HepG2 (cell line): ENCODE measurements at regions not wholly inside any gene's neighbourhood (a gene's known extent, or its start where the extent isn't known, plus 50 kb on each side); places are given as distances from the start of the nearest gene placed in this dataset.

Experiments used
- ATAC-seq: fragments of 200-7000 bp; cut with Tn5 transposase; 3 replicates; pipeline ENCODE4 v1.9.1; 2020; ENCODE audit warnings: mild to moderate bottlenecking, moderate library complexity
- BruUV-seq: library from RNA; stranded (reverse); fragments of 400-500 nt; replicated peaks from 2 replicates; lab custom pipeline; 2021; lab: Mats Ljungman, UMichigan
- CTCF ChIA-PET: fragments of 300-600 bp; formaldehyde crosslinking; extraction: SDS; loops from one replicate; lab custom pipeline; 2021; ENCODE audit warnings: low total read pairs, inconsistent platforms, low intra/inter-chr PET ratio; lab: Yijun Ruan, JAX
- POLR2A ChIA-PET: fragments of 350-600 bp; sonication (Branson Sonifier 250); formaldehyde crosslinking; loops from one replicate; lab custom pipeline; 2020; ENCODE audit warnings: antibody characterized with exemption, inconsistent platforms; lab: Yijun Ruan, JAX
- DNase-seq: peaks from one replicate; pipeline ENCODE4 v3.0.0-alpha.2; 2015; ENCODE audit warnings: low spot score
- FAIRE-seq: peaks from 3 replicates; lab custom pipeline; 2011; peaks lifted over from hg19 to GRCh38; lab: Jason Lieb, UNC
- H2AFZ ChIP-seq: one replicate; pipeline ENCODE4 v1.6.1; 2011; ENCODE audit warnings: low read length, inconsistent platforms
- H3K27ac ChIP-seq: fragments of 300-600 bp; 3 replicates; pipeline ENCODE4 v1.8.0; 2011; ENCODE audit warnings: mixed run types, mild to moderate bottlenecking, mixed read lengths, low read length, inconsistent platforms; ENCODE audit not compliant: insufficient read depth; ENCODE audit errors: extremely low read length
- H3K27me3 ChIP-seq, 2 experiments: fragments of 200-600 bp in 1 of 2; 2 replicates in 1 of 2; 3 replicates in 1 of 2; pipeline versions ENCODE4 v1.6.0 to v1.8.0; 2011; ENCODE audit warnings: low read length in 2 of 2, mild to moderate bottlenecking in 2 of 2, moderate library complexity in 2 of 2, inconsistent platforms in 1 of 2; ENCODE audit not compliant: insufficient read depth in 2 of 2, control insufficient read depth in 1 of 2
- H3K36me3 ChIP-seq, 2 experiments: fragments of 200-600 bp in 1 of 2; replicated peaks in 1 of 2; 2 replicates in 1 of 2; 3 replicates in 1 of 2; pipeline versions ENCODE4 v1.5.1 to v1.8.0; 2011; ENCODE audit warnings: low read length in 2 of 2, inconsistent platforms in 1 of 2; ENCODE audit not compliant: insufficient read depth in 2 of 2, control insufficient read depth in 1 of 2
- H3K4me1 ChIP-seq: 2 replicates; pipeline ENCODE4 v1.5.1; 2012; ENCODE audit warnings: low read length, inconsistent platforms; ENCODE audit not compliant: insufficient read depth
- H3K4me2 ChIP-seq: 2 replicates; pipeline ENCODE4 v1.6.0; 2011; ENCODE audit warnings: low read depth, low read length, inconsistent platforms
- H3K4me3 ChIP-seq, 3 experiments: fragments of 200-600 bp in 1 of 3; sonication (generic), shearing (Covaris generic) in 1 of 3; replicated peaks in 1 of 3; 2 replicates each; pipeline ENCODE4 v1.5.1; 2011 to 2016; ENCODE audit warnings: low read length in 3 of 3, inconsistent platforms in 2 of 3, low read depth in 2 of 3, mild to moderate bottlenecking in 2 of 3, control low read depth in 1 of 3, mixed read lengths in 1 of 3; ENCODE audit not compliant: insufficient read depth in 1 of 3
- H3K79me2 ChIP-seq: one replicate; pipeline ENCODE4 v1.6.1; 2011; ENCODE audit warnings: low read length, inconsistent platforms; ENCODE audit not compliant: insufficient read depth
- H3K9ac ChIP-seq: 2 replicates; pipeline ENCODE4 v1.6.0; 2011; ENCODE audit warnings: mild to moderate bottlenecking, low read depth, low read length, inconsistent platforms; ENCODE audit not compliant: insufficient read depth
- H3K9me3 ChIP-seq: 2 replicates; pipeline ENCODE4 v1.5.1; 2012; ENCODE audit warnings: mild to moderate bottlenecking, low read length
- H4K20me1 ChIP-seq: 2 replicates; pipeline ENCODE4 v1.6.0; 2011; ENCODE audit warnings: inconsistent platforms, mild to moderate bottlenecking, low read length, moderate library complexity; ENCODE audit not compliant: insufficient read depth
- FUBP1 ChIP-seq: sonication (generic); formaldehyde crosslinking; IDR thresholded peaks from 2 replicates; pipeline ENCODE4 v1.5.1; 2020; ENCODE audit warnings: missing genetic modification reagents, mild to moderate bottlenecking, borderline replicate concordance
- HCFC1 ChIP-seq: fragments of 150-350 bp; IDR thresholded peaks from 2 replicates; pipeline ENCODE4 v1.6.1; 2014; ENCODE audit warnings: low read depth, low read length
- MAFF ChIP-seq: IDR thresholded peaks from 2 replicates; pipeline ENCODE4 v1.6.1; 2011; ENCODE audit warnings: low read depth, low read length, improper control_type of control experiment
- MAFK ChIP-seq, 2 experiments: IDR thresholded peaks in 1 of 2; conservative IDR thresholded peaks in 1 of 2; 2 replicates each; pipeline ENCODE4 v1.6.1; 2011; ENCODE audit warnings: improper control_type of control experiment in 2 of 2, low read length in 2 of 2
- PLSCR1 ChIP-seq: sonication (generic); formaldehyde crosslinking; IDR thresholded peaks from 2 replicates; pipeline ENCODE4 v1.5.0; 2020; ENCODE audit warnings: missing genetic modification reagents, mild to moderate bottlenecking, borderline replicate concordance
- PRDM4 ChIP-seq: sonication (generic); formaldehyde crosslinking; IDR thresholded peaks from 2 replicates; pipeline ENCODE4 v1.9.0; 2021; ENCODE audit warnings: missing genetic modification reagents, borderline replicate concordance
- SMAD3 ChIP-seq: sonication (generic); formaldehyde crosslinking; IDR thresholded peaks from 2 replicates; pipeline ENCODE4 v1.4.0; 2020; ENCODE audit warnings: missing genetic modification reagents
- TAF15 ChIP-seq: fragments of 200-400 bp; formaldehyde crosslinking; IDR thresholded peaks from one replicate; pipeline ENCODE4 v1.6.1; 2018; ENCODE audit warnings: mild to moderate bottlenecking, low read depth, low read length; ENCODE audit not compliant: poor library complexity, severe bottlenecking
- ZBTB14 ChIP-seq: sonication (generic); formaldehyde crosslinking; IDR thresholded peaks from 2 replicates; pipeline ENCODE4 v1.4.0; 2020; ENCODE audit warnings: missing genetic modification reagents
- ZKSCAN1 ChIP-seq: fragments of 150-350 bp; IDR thresholded peaks from 2 replicates; pipeline ENCODE4 v1.6.1; 2014; ENCODE audit warnings: low read length
- ZNF251 ChIP-seq: sonication (generic); formaldehyde crosslinking; IDR thresholded peaks from 2 replicates; pipeline ENCODE4 v1.9.0; 2021; ENCODE audit warnings: mild to moderate bottlenecking, missing genetic modification reagents
- ZNF33B ChIP-seq: sonication (generic); formaldehyde crosslinking; IDR thresholded peaks from 2 replicates; pipeline ENCODE4 v1.5.1; 2020; ENCODE audit warnings: mild to moderate bottlenecking, missing genetic modification reagents
- ZNF782 ChIP-seq: sonication (generic); formaldehyde crosslinking; IDR thresholded peaks from 2 replicates; pipeline ENCODE4 v1.4.0; 2020; ENCODE audit warnings: missing genetic modification reagents, mild to moderate bottlenecking, borderline replicate concordance
- in situ Hi-C: cut with HindIII; loops from 2 replicates; pipeline ENCODE4 v1.10.0; 2017; ENCODE audit warnings: low pct_unique_long_range_greater_than_20kb; ENCODE audit not compliant: extremely low pct_ligation_motif_present
- intact Hi-C: fragments of 100-400 bp; cut with micrococcal nuclease; formaldehyde crosslinking; loops from one replicate; pipeline ENCODE4 v1.10.0; 2022; ENCODE audit not compliant: unreplicated experiment
- TF ChIP-seq, protein P1 (sequence below): sonication (generic); formaldehyde crosslinking; IDR thresholded peaks from 2 replicates; pipeline ENCODE4 v1.5.0; 2020; ENCODE audit warnings: missing genetic modification reagents

- ATAC-seq: no peak
- H3K27ac ChIP-seq: no peak overlapping the region
- TF ChIP-seq ZNF782 (no peak), ZNF251 (CRISPR knock-in tag) (no peak), SMAD3 (no peak), ZNF33B (no peak), FUBP1 (CRISPR knock-in tag) (no peak), ZBTB14 (CRISPR knock-in tag) (no peak), PRDM4 (CRISPR knock-in tag) (no peak), HCFC1 (no peak), MAFF (peak; percentile 29; the same call in 1 of the 2 replicates), ZKSCAN1 (no peak), MAFK (conservative IDR thresholded peaks at IDR 0.05 in 1 of 2, IDR thresholded peaks at IDR 0.05 in 1 of 2; ENCODE audit: low read length in 2 of 2) (peak in 1 of 2 experiments; percentile 70; a peak in 2 of 4 replicates), PLSCR1 (CRISPR knock-in tag) (no peak), TAF15 (no peak)
- TF ChIP-seq, protein P1, sequence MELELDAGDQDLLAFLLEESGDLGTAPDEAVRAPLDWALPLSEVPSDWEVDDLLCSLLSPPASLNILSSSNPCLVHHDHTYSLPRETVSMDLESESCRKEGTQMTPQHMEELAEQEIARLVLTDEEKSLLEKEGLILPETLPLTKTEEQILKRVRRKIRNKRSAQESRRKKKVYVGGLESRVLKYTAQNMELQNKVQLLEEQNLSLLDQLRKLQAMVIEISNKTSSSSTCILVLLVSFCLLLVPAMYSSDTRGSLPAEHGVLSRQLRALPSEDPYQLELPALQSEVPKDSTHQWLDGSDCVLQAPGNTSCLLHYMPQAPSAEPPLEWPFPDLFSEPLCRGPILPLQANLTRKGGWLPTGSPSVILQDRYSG: no peak
- TF ChIP-seq, all 625 proteins: peak for 2
- Histone ChIP-seq H2AFZ (no peak overlapping the region), H3K79me2 (no peaks in the 10 kb centered on the region), H3K4me2 (no peak overlapping the region), H3K27me3 (peaks cover 3 to 5% of the 10 kb centered on the region in 2 experiments; a peak in 2 of 5 replicates), H3K9ac (no peak overlapping the region), H4K20me1 (no peaks in the 10 kb centered on the region), H3K36me3 (no peaks in the 10 kb centered on the region), H3K4me1 (no peaks in the 10 kb centered on the region), H3K9me3 (peaks cover 19% of the 10 kb centered on the region), H3K4me3 (no peak overlapping the region)
- intact Hi-C loops (no loop called here), in situ Hi-C loops (no loop called here)
- FAIRE-seq (no peak), DNase-seq (no peak)
- CTCF ChIA-PET: no interaction called here
- BruUV-seq: no TSS peak
- POLR2A ChIA-PET: no interaction called here
Observed at GRCh38 chr10:21205328-21205727, 308.2 kb upstream of the NEBL start.
